ENCODE measurements at regions not wholly inside any gene's neighbourhood (a gene's known extent, or its start where the extent isn't known, plus 50 kb on each side); places are given as distances from the start of the nearest gene placed in this dataset.
"Not testable (repeated sequence)": the region's sequence is repeated elsewhere in the genome, so short reads cannot be mapped to it uniquely, and the experiment has no call there.

- DNase-seq (ENCODE audit: low read depth in 1 of 2, low spot score in 1 of 2): no peak
- Histone ChIP-seq H3K9me3 (ENCODE audit: low read depth) (no peaks in the 10 kb centered on the region), H3K27ac (no peak overlapping the region), H3K4me1 (ENCODE audit: low read depth) (no peaks in the 10 kb centered on the region), H3K27me3 (peaks cover 92% of the 10 kb centered on the region), H3K4me3 (no peak overlapping the region), H3K36me3 (no peaks in the 10 kb centered on the region)
- no peak for TF ChIP-seq CTCF (IDR thresholded peaks at IDR 0.05; ENCODE audit: low read depth, low read length)
These were observed 57.6 kb upstream of the TIAM2 start for GRCh38 chr6:154937306-154938220.

- Histone ChIP-seq H3K27ac (no peak overlapping the region), H3K4me1 (ENCODE audit: low read depth) (no peaks in the 10 kb centered on the region), H3K9me3 (ENCODE audit: low read depth) (no peaks in the 10 kb centered on the region), H3K27me3 (peaks cover 92% of the 10 kb centered on the region), H3K4me3 (no peak overlapping the region), H3K36me3 (no peaks in the 10 kb centered on the region)
- DNase-seq (ENCODE audit: low read depth in 1 of 2, low spot score in 1 of 2): no peak
- no peak for TF ChIP-seq CTCF (IDR thresholded peaks at IDR 0.05; ENCODE audit: low read depth, low read length)
These were observed 56.9 kb upstream of the TIAM2 start for GRCh38 chr6:154938221-154938580.

GRCh38 chr6:154938727-154939285 is 56.3 kb upstream of the TIAM2 start:
- not testable (repeated sequence) for H3K4me1 ChIP-seq (ENCODE audit: low read depth); H3K9me3 ChIP-seq (ENCODE audit: low read depth); H3K27ac ChIP-seq; H3K36me3 ChIP-seq; H3K4me3 ChIP-seq; DNase-seq (ENCODE audit: low read depth in 1 of 2, low spot score in 1 of 2)
- peaks cover 92% of the 10 kb centered on the region for H3K27me3 ChIP-seq

GRCh38 chr6:154942770-154943169 is 52.3 kb upstream of the TIAM2 start:
- no peak for TF ChIP-seq CTCF (IDR thresholded peaks at IDR 0.05; ENCODE audit: low read depth, low read length)
- H3K27ac ChIP-seq: no peak overlapping the region
- peaks cover 4% of the 10 kb centered on the region for H3K36me3 ChIP-seq
- DNase-seq (ENCODE audit: low read depth in 1 of 2, low spot score in 1 of 2): no peak
- H3K27me3 ChIP-seq: peaks cover 72% of the 10 kb centered on the region
- H3K4me3 ChIP-seq: no peak overlapping the region
- H3K9me3 ChIP-seq (ENCODE audit: low read depth): no peaks in the 10 kb centered on the region
- no peaks in the 10 kb centered on the region for H3K4me1 ChIP-seq (ENCODE audit: low read depth)

GRCh38 chr6:154945271-154945890 is 49.7 kb upstream of the TIAM2 start:
- H3K9me3 ChIP-seq (ENCODE audit: low read depth): no peaks in the 10 kb centered on the region
- no peaks in the 10 kb centered on the region for H3K4me1 ChIP-seq (ENCODE audit: low read depth)
- peaks cover 4% of the 10 kb centered on the region for H3K36me3 ChIP-seq
- no peak for DNase-seq (ENCODE audit: low read depth in 1 of 2, low spot score in 1 of 2)
- no peak overlapping the region for H3K4me3 ChIP-seq
- H3K27me3 ChIP-seq: peaks cover 61% of the 10 kb centered on the region
- no peak for TF ChIP-seq CTCF (IDR thresholded peaks at IDR 0.05; ENCODE audit: low read depth, low read length)
- H3K27ac ChIP-seq: no peak overlapping the region
